Upper lobe of left lung (tissue), 6 donors: ENCODE measurements at regions not wholly inside any gene's neighbourhood (a gene's known extent, or its start where the extent isn't known, plus 50 kb on each side); places are given as distances from the start of the nearest gene placed in this dataset.
A peak's percentile ranks its signal among the peaks of the same experiment; 100 is the strongest.

Experiments used
- ATAC-seq, 2 donors: fragments of 200-7000 bp; cut with Tn5 transposase; one replicate each; pipeline ENCODE4 v1.9.1; 2022; ENCODE audit warnings: mild to moderate bottlenecking in 2 of 2, moderate library complexity in 2 of 2; ENCODE audit not compliant: low FRiP score in 2 of 2
- DNase-seq, 2 donors: peaks; one replicate each; pipeline ENCODE4 v3.0.0-alpha.2; 2019 to 2020
- H3K27ac ChIP-seq, 4 donors: fragments of 200-600 bp; sonication (generic); one replicate each; pipeline ENCODE4 v1.5.1; 2016 to 2019
- H3K27me3 ChIP-seq, 4 donors: fragments of 200-600 bp; sonication (generic); one replicate each; pipeline ENCODE4 v1.5.1; 2017 to 2019
- H3K36me3 ChIP-seq, 4 donors: fragments of 200-600 bp; sonication (generic); one replicate each; pipeline ENCODE4 v1.5.1; 2016 to 2019
- H3K4me1 ChIP-seq, 4 donors: fragments of 200-600 bp; sonication (generic); one replicate each; pipeline ENCODE4 v1.5.1; 2018 to 2019
- H3K4me3 ChIP-seq, 4 donors: fragments of 200-600 bp; sonication (generic); one replicate each; pipeline ENCODE4 v1.5.1; 2017 to 2019; ENCODE audit warnings: mild to moderate bottlenecking in 2 of 4, moderate library complexity in 1 of 4
- H3K9me3 ChIP-seq, 4 donors: fragments of 200-600 bp; sonication (generic); one replicate each; pipeline ENCODE4 v1.5.1; 2018 to 2019
- CTCF ChIP-seq, 6 experiments: fragments of 450-650 bp in 4 of 6; fragments of 200-600 bp in 2 of 6; sonication (generic) in 2 of 6; IDR thresholded peaks; one replicate each; pipeline ENCODE4 v1.5.1; 2016 to 2019; ENCODE audit warnings: antibody characterized with exemption in 6 of 6
- EP300 ChIP-seq, 4 donors: sonication (generic); formaldehyde crosslinking; IDR thresholded peaks; one replicate each; pipeline ENCODE4 v1.5.1; 2017; ENCODE audit warnings: antibody characterized with exemption in 4 of 4, control low read depth in 2 of 4
- POLR2A ChIP-seq, 4 donors: fragments of 450-650 bp; IDR thresholded peaks; one replicate each; pipeline ENCODE4 v1.5.1; 2016 to 2017; ENCODE audit warnings: antibody characterized with exemption in 4 of 4, mild to moderate bottlenecking in 2 of 4
- POLR2AphosphoS5 ChIP-seq, 2 donors: sonication (generic); formaldehyde crosslinking; IDR thresholded peaks; one replicate each; pipeline ENCODE4 v1.5.1; 2017; ENCODE audit warnings: antibody characterized with exemption in 2 of 2
- whole genome bisulfite sequencing, 2 donors: methylation state at CpG; one replicate each; pipeline ENCODE4 v1.1.5; 2017 to 2018; 5-methylcytosine and 5-hydroxymethylcytosine counted together
- donor health status: DM: no; HTN: no; CAD: no; lungs with moderate emphysema.
- donor health status: DM: no; HTN: yes; CAD: no; lungs with severe emphysema.

DNA sequence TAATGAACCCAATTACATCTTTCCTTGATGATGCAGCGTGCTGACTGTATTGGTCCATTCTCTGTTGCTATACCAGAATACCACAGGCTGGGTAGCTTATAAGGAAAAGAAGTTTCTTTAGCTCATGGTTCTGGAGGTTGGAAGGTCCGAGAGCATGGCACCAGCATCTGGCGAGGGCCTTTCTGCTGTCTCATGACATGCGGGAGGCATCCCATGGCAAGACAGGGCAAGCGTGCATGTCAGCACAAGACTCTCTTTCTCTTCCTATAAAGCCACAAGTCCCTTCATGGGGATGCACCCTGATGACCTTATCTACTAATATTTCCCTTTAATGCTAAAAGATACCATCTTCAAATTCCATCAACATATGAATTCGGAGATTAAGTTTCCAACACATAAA lies 122.8 kb upstream of the FHL2 start:
- no peak for DNase-seq
- Histone ChIP-seq H3K4me3 (no peak overlapping the region), H3K27me3 (no peaks in the 10 kb centered on the region), H3K36me3 (no peaks in the 10 kb centered on the region), H3K9me3 (no peaks in the 10 kb centered on the region), H3K27ac (no peak overlapping the region), H3K4me1 (peaks cover 0 to 7% (median 3%) of the 10 kb centered on the region in 4 donors)
- TF ChIP-seq CTCF (IDR thresholded peaks at IDR 0.05), result no peak
- no peak for TF ChIP-seq POLR2A (IDR thresholded peaks at IDR 0.05)
- no peak for TF ChIP-seq EP300 (IDR thresholded peaks at IDR 0.05)
- no peak for TF ChIP-seq POLR2AphosphoS5 (IDR thresholded peaks at IDR 0.05)
- ATAC-seq, result no peak
- 70 to 77% methylated on average over 6 of the region's 6 CpGs for WGBS, 2 donors

DNA sequence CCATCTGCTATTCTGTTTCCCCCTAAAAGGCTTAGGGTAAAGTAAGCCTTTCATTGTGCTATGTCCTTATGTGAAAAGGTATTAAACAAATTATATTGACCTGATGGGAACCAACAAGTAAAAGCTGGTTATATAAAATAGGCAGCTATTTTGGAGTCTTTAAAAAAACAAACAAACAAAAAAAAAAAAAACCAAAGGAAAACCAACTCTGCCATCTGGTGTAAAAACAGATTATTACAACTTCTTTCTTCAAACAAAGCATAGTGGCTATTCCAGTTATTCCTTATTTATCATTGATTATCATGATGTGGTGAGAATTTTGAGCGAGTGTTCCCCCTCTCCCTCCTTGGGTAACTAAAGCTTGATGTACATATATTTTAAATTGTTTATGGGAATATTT lies 122.3 kb upstream of the FHL2 start:
- Histone ChIP-seq H3K27ac (no peak overlapping the region), H3K36me3 (no peaks in the 10 kb centered on the region), H3K4me1 (peaks cover 0 to 7% (median 3%) of the 10 kb centered on the region in 4 donors), H3K4me3 (no peak overlapping the region), H3K9me3 (no peaks in the 10 kb centered on the region), H3K27me3 (no peaks in the 10 kb centered on the region)
- ATAC-seq (no peak), DNase-seq (no peak)
- TF ChIP-seq POLR2A (IDR thresholded peaks at IDR 0.05) (no peak), CTCF (IDR thresholded peaks at IDR 0.05) (peak in 5 of 6 experiments; percentile 34 to 47 (median 38)), POLR2AphosphoS5 (IDR thresholded peaks at IDR 0.05) (no peak)
- 5 to 12% methylated on average over 1 of the region's 1 CpG for WGBS, 2 donors

GRCh38 chr2:105519516-105519915 lies 120.7 kb upstream of the FHL2 start:
- 57 to 71% methylated on average over 3 of the region's 3 CpGs for WGBS, 2 donors
- Histone ChIP-seq H3K9me3 (no peaks in the 10 kb centered on the region), H3K27me3 (no peaks in the 10 kb centered on the region), H3K4me1 (peaks cover 0 to 7% (median 3%) of the 10 kb centered on the region in 4 donors), H3K27ac (no peak overlapping the region), H3K36me3 (no peaks in the 10 kb centered on the region), H3K4me3 (no peak overlapping the region)
- ATAC-seq, result no peak
- TF ChIP-seq EP300 (IDR thresholded peaks at IDR 0.05) (no peak), CTCF (IDR thresholded peaks at IDR 0.05) (no peak)
- DNase-seq, result no peak

DNA sequence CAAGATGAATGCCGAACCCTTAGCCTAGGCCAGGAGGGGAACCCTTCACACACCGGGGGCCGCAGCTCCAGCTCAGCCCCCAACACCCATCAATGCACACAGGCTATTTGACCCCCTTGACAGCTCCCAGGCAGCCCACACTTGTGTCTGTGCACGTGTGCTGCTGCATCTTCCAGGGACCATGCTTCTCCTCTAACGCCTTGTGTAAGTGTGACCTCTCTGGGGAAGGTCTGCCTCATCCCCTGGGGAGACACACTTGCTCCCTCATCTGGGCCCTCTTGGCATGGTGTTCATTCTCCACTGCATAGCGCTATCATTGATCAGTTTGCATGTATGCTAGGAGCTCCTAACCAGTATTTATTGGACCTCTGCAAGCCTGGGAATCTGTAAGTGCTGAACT lies 120.0 kb upstream of the FHL2 start:
- H3K4me1 ChIP-seq, result peaks cover 0 to 7% (median 3%) of the 10 kb centered on the region in 4 donors
- no peaks in the 10 kb centered on the region for H3K27me3 ChIP-seq
- H3K9me3 ChIP-seq, result no peaks in the 10 kb centered on the region
- H3K4me3 ChIP-seq, result no peak overlapping the region
- DNase-seq (peak in 1 of 2 donors; percentile 23), ATAC-seq (no peak)
- no peak for TF ChIP-seq EP300 (IDR thresholded peaks at IDR 0.05)
- no peak for TF ChIP-seq POLR2A (IDR thresholded peaks at IDR 0.05)
- TF ChIP-seq CTCF (IDR thresholded peaks at IDR 0.05), result no peak
- no peak for TF ChIP-seq POLR2AphosphoS5 (IDR thresholded peaks at IDR 0.05)
- no peak overlapping the region for H3K27ac ChIP-seq
- no peaks in the 10 kb centered on the region for H3K36me3 ChIP-seq
- 90 to 100% methylated on average over 6 of the region's 6 CpGs for WGBS, 2 donors

DNA sequence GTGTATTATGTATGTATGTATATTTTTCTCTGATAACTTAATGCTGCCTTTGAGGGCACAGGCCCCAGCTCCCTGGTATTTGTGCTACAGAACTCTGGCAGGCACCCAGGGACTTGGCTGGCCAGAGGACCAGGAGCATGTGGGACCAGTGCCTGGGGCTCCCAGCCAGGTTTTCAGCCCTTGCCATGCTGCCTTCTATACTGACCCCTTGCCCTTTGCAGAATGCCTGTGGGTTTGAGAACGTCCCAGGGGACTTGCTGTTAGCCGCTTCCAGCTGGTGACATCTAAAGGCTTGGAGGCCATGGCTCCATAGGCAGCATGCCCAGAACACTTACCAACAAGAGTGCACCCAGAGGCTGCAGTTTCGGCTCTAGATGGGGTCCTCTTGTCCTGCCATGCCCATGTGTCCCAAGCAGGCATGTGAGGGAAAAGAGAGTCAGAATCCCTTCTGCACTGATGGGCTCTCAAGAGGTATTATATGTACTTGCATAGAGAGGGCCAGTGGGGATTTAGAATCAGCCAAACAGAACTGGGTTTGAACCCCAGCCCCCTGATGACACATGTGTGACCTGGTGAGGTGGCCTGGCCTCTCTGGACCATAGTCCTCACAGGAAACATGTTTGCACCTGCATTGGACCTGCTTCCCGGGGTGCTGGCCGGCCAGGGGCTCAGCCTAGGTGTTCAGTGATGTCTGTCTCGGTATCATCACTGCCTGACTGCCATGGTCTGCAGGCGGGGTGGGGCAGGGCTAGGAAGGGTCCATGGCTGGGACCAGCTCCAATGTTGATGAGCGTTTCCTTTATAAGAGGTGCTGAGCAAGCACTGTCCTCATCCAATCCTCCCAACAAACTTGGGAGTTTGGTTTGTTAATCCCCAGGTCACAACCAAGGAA lies 119.2 kb upstream of the FHL2 start:
- H3K27ac ChIP-seq, result no peak overlapping the region
- DNase-seq (peak; percentile 21 to 32), ATAC-seq (peak; percentile 41 to 55)
- H3K27me3 ChIP-seq, result no peaks in the 10 kb centered on the region
- H3K4me1 ChIP-seq, result peaks cover 0 to 7% (median 3%) of the 10 kb centered on the region in 4 donors
- TF ChIP-seq EP300 (IDR thresholded peaks at IDR 0.05) (no peak), CTCF (IDR thresholded peaks at IDR 0.05) (no peak), POLR2AphosphoS5 (IDR thresholded peaks at IDR 0.05) (no peak), POLR2A (IDR thresholded peaks at IDR 0.05) (no peak)
- H3K36me3 ChIP-seq, result no peaks in the 10 kb centered on the region
- WGBS, 2 donors, result 80 to 97% methylated on average over 5 to 8 of the region's 8 CpGs
- no peak overlapping the region for H3K4me3 ChIP-seq
- H3K9me3 ChIP-seq, result no peaks in the 10 kb centered on the region
